NCI-H226 (cell line): ENCODE measurements at regions not wholly inside any gene's neighbourhood (a gene's known extent, or its start where the extent isn't known, plus 50 kb on each side); places are given as distances from the start of the nearest gene placed in this dataset.

Experiments used
- DNase-seq: peaks from one replicate; pipeline ENCODE4 v3.0.0-alpha.2; 2015

DNA sequence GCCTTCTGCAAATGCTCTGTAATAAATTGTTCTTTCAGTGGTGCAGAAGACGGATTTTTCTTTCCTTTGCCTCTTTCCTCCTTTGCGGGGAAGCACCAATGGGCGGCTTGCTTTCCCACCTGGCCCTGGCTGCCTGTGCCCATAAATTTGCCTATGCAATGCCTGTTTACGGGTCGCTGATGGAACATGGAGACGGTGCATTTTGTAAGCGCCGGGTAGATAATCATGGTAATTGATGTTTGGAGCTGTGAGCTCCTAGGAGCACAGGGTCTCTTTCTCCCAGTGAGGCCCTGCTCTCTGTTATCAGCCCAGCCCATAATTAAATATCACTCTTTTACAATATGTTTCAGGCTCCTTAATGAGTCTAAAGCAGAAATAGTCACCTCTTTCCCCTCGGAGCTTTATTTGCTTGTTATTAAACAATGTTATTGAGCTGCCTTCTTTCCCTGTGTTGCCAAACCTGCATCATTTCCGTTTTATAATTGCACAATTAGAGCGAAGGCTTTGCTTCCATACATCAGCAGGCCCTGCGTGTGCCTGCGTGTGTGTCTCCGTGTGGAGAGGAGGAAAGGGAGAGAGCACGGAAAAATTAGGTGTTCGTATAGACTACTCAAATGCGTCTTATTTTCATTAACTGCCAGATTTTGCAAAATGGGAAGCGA lies 437.4 kb upstream of the POU3F3 start:
- no peak for DNase-seq

DNA sequence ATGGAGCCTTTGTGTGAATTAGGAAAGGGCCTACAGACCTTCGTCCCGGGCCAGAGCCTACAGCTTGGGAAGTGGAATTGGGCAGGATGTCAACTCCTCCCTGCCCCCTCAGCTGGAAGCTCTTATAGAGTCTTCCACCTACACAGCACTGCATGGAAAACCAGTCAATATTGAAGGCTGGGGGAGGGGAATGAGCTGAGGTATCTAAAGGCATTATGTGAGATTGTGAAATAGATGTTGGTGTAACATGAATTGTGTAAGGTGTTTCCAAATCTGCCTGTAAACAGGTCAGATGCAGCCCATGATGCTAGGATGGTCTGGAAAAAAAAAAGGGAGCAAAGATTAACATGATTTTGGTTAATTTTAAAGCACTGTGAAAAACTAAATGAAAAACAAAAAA lies 433.5 kb upstream of the POU3F3 start:
- DNase-seq: no peak

DNA sequence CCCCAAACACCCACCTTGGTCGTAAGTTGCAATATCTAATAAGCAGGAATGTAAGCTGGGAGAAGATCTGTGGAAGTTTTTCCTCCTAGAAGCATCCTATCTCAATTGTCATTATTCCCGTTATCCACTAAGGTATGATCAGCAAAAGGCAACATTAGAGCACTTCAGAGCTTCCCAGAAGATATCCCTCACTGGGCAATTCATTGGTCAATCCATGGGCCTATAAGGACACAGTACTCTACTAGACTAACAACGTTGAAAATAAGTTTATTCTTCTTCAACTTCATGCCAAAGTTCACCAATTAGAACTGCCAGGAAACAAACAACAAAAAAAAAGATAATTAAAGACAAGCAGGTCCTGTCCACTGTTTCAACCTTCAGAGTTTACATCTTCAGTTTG lies 433.0 kb upstream of the POU3F3 start:
- DNase-seq: no peak

DNA sequence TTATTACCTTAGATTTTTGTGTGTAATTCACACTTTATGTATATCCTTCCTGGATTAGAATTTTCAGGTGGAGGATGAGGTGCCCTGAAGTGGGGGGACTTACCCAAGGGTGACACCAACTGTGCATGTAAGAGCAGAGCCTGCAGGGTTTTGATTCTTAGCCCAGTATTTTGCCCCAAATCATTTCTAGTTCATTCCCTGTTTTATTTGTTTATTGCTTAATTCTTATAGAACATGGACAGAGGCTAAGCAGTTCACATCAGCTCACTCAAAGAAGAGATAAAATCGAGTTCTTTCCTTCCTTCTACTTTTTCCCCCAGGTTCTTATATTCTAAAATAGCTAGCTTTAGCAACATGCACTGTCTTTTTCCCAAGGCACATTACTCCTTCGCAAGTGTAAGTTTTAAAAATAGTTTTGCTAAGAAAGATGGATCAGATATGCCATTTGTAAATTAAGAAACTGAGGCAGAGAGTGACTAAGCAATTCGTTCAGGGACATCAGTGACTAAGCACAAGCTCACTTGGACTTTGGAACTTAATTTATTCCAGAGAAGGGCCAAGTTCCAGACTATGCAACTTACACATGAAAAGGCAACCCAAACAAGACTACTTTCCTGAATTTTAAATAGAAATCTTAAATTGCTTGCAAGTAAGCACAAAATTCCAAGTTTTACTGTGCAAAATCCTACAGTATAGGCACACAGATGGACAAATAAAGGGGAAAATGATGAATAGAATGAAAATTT lies 427.9 kb upstream of the POU3F3 start:
- no peak for DNase-seq

DNA sequence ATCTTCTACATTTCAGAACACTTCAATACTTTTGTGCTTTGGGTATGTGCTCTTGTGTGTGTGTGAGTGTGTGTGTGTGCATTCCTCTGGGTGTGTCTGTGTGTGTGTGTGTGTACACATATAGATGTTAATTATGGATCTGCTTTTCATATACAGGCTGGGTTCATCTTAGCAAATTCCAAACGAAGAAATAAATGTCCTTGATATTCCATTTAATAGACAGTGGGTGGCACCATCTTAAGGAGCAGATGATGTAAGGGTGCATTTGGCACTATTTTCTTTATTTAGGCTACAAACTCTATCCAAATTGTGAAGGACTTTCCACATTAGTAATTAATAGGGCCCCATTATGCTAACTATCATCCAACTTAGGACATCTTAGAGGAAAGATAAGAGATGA lies 425.8 kb upstream of the POU3F3 start:
- no peak for DNase-seq

DNA sequence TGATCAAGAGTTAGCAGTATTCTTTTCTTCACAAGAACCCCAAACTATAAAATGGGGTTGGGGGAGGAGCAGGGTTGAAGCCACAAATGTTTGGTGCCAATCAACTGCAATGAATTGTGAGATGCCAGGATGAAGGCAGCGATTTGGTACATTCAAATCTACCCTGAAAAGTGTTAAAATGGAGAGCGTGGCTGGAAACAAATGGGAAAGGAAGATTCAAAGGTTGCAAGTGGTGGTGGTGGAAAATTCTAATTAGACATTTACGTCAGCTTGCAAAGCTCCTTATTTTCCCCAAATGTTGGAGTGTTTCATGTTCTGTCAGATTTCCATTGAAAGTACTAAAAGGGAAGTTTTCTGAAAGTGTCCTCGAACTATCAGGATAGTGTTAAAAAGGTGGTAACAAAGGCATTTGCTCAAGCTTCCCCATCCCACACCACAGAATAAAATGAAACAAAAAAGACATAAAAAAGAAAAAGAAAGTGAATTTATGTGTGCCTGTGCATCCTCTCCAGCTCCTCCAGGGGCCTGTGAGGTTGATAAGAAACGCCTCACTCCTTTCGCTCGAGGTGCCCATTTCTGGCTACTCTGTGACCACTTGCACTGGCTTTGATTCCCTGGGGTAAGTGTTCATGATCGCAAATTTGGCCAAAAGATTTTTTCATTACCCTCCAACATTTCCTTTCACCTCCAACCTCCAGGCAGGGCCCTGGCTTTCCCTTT lies 424.1 kb upstream of the POU3F3 start:
- DNase-seq: no peak

DNA sequence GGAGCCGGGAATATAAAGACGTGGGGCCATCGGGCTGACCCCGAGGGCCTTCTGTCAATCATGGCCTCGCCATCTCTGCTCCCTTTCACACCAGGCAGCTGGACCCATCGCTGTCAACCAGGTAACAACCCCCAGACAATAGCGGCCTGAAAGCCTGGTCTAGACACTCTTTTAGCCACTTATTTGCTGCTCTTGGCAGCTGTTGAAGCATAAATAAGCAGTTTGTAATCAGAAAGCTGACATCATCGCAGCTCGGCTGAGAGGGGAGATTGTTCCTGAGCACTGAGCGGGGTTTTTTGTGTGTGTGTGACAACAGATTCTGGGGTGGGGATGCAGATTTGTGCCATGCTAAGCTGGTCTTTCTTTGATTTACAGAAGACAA lies 423.6 kb upstream of the POU3F3 start:
- no peak for DNase-seq

DNA sequence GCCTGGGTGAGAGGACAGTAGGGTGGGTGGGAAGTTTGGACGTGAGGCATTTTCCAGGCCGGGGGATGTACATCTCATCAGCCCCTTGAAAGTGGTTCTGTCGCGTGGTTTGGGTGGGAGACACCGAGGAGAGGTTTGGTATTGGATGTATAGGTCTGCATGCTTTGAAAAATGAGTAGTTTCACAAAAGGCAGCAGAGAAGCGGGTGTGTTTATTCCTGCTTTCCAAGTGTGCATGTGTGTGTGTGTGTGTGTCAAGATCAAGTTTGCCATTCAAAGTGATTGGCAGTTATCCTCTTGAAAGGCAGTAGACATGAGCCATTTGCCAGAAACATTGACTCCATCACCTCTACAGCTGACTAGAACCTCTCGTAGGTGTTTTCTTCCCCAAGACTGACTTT lies 423.1 kb upstream of the POU3F3 start:
- DNase-seq: no peak

DNA sequence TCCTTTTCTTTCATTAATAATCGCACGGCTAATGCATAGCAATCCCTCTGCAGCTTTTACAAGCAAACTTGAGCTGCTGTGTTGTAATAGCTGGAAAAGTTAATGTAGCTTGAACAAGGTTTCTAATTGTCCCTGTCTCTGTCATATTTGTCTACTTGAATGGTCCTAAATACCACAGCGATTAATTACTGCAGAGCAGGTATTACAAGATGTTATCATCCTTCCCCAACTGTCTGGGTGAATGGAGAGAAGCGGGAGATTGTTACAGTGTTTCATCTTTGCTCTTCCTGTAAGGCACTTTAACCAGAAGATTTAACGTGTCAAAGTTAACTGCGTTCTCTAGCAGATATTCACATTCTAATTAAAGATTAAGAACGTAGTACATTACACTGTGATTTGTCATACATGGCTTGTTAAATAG lies 422.2 kb upstream of the POU3F3 start:
- DNase-seq: no peak

DNA sequence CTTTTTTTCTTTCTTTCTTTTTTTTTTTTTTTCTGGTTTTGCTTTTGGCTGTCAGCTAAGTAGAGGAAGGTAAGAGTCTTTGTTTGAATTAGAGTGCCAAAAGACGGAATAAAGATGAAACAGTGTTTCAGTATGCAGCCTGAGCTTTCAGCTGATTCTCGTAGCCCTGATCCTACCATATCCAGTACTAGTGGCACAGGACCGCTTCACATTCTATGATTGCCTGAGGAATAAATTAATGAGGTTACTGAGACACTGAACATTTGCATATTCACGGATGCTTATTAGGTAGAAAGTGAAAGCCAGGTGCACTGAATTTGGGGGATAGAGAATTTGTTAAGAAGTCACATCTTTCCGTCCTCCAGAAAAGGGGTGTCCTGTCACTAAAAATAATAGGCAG lies 421.5 kb upstream of the POU3F3 start:
- no peak for DNase-seq

DNA sequence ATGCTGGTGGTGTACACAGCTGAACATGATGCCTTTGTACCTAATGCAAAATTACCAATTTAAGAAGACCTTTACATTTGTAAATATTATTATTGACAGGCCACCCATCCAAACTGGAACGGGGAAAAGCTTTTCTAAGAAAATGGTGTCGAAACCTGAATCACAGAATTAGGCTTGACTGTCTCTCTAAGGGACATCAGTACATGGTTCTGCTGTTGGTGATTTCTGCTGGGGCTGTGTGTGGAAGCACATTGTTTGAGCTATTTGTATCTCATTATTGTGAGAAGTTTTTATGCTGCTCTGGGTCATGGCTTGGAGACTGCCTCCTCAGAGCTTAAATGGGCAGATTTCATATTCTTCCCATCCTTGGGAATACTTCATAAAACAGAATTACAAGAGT lies 420.9 kb upstream of the POU3F3 start:
- no peak for DNase-seq

DNA sequence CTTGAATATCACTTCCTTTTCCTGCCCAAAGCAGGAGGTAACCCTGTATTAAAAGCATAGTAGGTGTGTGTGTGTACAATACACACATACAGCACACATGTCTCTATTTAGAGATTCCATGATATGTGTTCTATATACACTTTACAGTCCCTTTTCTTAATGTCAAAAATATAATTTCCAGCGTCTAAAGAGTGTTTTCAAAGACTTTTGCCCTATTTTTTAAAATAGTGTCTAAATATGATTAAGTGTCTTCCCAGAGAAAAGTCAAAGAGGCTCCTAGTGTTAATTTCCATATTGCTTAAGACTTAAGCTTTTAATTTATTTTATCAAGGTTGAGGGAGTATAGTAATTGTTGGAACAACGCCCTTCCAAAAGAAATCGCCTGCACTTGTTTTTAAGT lies 420.3 kb upstream of the POU3F3 start:
- DNase-seq: no peak

DNA sequence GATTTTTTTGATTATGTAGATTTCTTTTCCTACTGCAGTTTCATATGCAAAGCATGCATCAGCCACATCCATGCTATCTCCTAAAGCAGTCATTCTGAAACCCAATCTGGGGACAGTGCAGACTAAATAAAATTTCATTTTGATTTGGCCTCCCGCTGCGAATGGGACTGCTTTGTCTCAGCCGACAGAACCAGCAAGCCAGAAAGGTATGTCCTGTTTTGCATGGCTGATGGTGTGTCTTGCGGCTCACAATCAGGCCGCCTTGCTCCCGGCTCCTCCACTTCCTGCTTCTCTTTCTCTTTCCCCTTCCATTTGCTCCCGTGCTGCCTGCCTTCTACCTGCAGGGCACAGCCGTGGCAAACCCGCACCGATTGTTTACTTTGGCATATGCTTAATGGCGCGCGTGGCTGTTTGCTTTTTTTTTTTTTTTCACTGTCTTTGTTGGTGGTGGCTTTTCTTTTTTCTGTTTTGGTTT lies 419.6 kb upstream of the POU3F3 start:
- no peak for DNase-seq

DNA sequence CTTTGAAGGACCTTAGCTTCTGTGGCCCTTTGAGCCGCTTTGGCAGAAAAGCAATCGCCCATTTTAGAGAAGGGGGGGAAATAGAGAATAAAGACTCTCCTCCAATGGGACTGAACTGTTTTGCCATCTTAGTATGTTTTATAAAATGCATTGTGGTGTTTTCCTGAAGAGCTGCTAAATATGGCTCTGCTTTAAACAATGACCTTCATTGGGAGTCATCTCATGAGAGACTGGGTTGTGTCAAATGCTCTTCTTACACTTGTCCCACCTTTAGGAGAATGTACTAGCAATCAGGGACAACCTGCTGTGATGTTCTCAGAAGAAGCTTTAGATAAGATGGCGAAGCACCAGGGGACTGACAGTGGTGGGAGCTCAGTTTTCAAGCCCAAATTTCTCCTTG lies 418.9 kb upstream of the POU3F3 start:
- no peak for DNase-seq

DNA sequence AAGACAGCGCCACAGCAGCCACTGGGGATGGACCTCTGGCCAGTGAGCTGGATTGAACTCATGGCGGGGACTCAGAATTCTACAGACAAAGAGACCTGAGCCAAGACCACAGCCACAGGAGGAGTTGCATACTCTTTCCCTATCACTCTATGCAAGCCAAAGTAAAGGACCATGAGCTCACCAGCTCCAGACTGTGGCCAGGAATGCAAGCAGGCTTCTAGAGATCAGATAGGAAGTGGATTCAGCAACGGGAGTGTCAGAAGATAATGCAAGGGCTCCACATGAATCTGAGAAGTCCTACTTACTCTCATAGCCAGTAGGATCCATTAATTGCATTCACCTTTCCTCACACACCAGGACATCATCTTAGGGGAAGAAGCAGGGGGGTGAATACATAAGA lies 415.4 kb upstream of the POU3F3 start:
- DNase-seq: no peak

DNA sequence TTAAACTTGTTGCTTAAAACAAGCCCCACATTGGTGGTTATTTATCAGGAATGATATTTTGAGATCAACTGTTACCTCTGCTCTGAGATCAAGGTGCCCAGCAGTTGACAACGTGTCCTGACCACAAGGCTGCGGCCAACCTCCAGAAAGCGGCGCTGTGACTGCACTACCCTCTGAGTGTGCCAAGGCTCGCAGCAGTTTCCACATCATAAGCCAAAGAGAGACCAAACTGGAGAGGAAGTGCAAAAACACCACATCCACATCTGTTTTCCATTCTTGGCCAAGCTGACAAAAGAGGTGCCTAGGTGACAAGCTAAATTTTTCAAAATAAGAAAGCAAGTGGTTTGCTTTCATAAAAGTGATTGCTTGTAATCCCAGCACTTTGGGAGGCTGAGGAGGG lies 410.8 kb upstream of the POU3F3 start:
- DNase-seq: no peak

DNA sequence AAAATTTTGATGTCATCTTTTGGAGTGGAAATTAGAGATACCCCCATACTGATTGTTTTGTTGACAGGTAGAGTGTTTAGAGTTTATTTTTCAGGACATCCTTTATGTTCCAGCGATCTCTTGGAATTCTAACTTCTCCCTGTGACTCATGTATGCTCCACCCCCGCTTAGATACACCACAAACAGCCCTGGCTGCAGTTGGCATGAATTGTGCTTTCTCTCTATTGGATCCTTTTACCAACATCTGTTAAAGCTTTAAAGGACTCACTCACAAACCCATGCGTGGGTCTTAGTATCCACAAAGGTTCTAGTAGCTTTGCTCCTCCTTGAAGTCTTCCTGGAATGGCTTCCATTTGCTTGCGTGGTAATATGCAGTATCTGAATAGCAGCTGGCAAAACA lies 409.5 kb upstream of the POU3F3 start:
- DNase-seq: no peak

DNA sequence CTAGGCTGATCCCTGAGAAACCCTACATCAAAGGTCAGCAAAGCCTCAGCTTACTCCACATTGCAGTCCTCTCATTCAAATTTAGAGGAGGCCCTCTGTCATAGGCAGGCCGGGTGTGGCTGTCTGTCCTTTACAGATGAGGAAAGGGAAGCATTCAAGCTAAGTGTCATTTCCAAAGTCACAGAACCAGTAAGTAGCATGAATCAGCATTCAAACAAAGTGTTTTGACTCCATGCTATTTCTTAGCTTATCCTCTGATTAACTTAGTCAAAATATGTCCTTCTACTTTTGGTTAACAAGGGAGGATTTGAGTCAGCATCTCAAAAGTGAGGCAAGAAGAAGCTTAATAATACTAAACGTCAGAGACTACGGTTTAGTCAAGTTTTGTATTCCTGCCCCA lies 409.0 kb upstream of the POU3F3 start:
- no peak for DNase-seq

DNA sequence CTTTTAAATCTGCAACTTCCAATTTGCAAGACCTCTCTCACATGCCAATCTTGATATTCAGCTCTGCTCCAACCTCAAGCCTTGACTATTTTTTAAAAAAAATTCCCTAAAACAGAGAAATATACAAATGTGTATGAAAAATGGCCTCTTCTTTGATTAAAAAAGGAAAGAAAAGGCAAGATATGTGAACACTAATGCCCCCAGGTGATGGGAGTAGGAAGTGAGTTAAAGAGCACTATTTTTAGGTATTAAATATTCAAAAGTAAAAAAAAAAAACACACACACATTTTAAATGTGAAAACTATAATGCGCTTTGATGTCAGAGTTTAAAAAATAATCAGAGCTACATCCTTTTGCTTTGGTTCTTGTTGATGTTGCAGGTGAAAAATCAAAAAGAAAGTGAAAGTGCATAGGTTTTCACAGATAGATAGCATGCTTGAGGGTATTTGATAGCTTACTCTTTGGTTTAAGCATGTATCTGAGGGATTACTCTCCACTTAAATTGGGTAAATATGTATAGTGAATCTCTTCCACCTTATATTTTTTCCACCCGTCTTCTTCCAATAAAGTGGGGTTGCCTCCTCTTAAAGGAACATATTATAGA lies 406.0 kb upstream of the POU3F3 start:
- no peak for DNase-seq

DNA sequence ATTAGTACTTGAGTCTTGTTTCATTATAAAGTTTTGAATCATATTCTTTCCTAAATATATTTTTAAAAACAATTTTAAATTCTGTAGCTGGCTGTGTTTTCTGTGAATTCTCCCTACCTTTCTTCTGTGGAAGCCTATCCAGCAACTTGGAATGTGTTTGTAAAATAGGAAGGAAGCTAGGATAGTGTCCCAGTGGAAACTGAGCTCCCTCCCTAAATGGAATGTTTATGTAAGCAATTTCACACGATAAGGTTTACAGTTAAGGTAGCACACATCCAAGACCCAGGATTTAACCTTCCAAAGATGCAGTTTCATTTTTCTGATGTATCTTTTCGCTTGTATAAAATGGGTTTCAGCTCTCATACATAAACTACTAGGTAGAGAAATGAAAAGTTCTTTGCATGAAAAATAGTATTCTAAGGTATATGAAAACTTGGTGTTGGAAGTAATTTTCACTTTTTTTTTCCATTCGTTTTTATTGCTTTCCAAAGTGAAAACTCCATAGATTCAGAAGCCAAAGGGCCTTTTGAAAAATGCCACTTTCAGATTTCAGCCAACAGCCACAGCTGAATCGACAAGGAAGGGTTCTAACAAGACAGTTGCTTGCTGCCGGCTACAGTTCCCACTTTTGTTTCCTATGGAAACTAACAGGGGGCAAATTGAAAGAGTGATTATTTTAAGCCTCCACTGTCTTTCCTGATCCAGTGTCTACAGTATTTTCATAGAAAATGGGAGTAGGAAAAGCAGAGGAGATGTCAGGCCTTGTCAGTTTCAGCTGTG lies 405.1 kb upstream of the POU3F3 start:
- DNase-seq: no peak

DNA sequence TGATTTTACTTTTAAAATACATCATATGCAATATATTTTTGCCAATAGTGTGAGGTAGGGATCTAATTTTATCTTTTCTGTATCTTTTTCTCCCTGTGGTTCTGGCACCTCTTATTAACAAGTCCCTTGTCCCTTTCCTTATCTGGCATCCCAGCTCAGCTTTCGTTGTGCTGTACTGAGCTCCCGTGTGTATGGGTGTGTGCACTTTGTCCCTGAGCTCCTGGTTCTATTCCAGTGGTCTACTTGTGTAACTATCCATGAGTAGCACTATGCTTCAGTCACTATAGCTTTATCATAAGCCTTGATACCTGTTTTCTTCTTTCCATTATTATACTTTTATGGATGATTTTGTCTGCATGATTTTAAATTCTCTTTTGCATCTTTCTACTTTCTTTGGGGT lies 401.4 kb upstream of the POU3F3 start:
- DNase-seq: no peak

DNA sequence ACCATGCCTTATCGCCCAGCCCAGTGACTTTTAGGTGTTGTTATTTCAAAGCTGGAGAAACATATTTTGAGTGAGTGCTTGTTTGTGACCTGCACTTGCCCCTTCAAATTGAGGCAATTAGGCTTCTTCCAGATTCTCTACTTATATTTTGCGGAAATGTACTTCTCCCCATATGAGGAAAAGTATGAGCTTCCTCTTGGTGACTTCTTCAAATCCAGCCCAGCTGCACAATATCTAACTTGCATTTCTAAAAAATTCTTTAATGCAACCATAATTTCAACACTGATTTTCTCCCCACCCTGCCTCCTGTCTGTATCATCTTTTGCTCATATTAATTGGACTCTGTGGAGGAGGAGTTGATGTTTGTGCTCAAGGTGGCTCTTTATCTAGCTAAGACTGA lies 391.2 kb upstream of the POU3F3 start:
- no peak for DNase-seq

DNA sequence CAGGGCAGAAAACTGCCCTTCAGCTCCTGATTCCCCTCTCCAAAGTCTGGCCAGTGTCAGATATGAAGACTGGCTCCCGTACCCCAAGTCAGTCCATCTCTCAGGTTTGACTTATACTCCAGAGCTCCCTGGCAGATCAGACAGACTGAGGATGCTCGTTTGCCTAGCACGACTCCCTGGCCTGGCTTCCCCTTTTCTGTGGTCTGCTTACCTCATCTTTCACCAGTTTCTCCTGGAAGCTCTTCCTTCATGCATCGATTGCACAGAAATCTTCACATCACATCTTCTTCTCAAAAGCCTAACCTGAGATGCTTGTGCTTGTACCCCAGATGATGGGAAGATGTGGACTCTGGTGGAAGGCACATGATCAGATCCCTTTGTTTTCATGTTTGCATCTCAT lies 387.9 kb upstream of the POU3F3 start:
- DNase-seq: no peak
